CD14-positive monocyte (primary cell): ENCODE measurements at regions not wholly inside any gene's neighbourhood (a gene's known extent, or its start where the extent isn't known, plus 50 kb on each side); places are given as distances from the start of the nearest gene placed in this dataset.

Experiments
- DNase-seq, 3 donors: peaks; one replicate each; pipeline ENCODE4 v3.0.0-alpha.2; 2011 to 2022
- H2AFZ ChIP-seq: 2 replicates; pipeline ENCODE4 v1.6.0; 2012; ENCODE audit warnings: mild to moderate bottlenecking, low read depth, low read length, inconsistent platforms; ENCODE audit not compliant: insufficient read depth, poor library complexity, severe bottlenecking
- H3K27ac ChIP-seq, 2 donors: 1 replicate in 1 of 2; 2 replicates in 1 of 2; pipeline ENCODE4 v1.5.1; 2012 to 2013; ENCODE audit warnings: low read length in 2 of 2, control low read depth in 1 of 2, inconsistent platforms in 1 of 2, low read depth in 1 of 2, mild to moderate bottlenecking in 1 of 2
- H3K27me3 ChIP-seq, 2 donors: one replicate each; pipeline versions ENCODE4 v1.6.0 to v1.6.1; 2011 to 2013; ENCODE audit warnings: low read length in 2 of 2; ENCODE audit not compliant: control insufficient read depth in 2 of 2, insufficient read depth in 2 of 2
- H3K36me3 ChIP-seq, 2 donors: replicated peaks in 1 of 2; 1 replicate in 1 of 2; 2 replicates in 1 of 2; pipeline versions ENCODE4 v1.5.1 to v1.6.1; 2012 to 2013; ENCODE audit warnings: low read length in 2 of 2, control low read depth in 1 of 2, inconsistent platforms in 1 of 2, mild to moderate bottlenecking in 1 of 2; ENCODE audit not compliant: insufficient read depth in 2 of 2, control insufficient read depth in 1 of 2
- H3K4me1 ChIP-seq, 2 donors: 1 replicate in 1 of 2; 2 replicates in 1 of 2; pipeline versions ENCODE4 v1.5.1 to v1.6.1; 2012 to 2013; ENCODE audit warnings: low read length in 2 of 2, control low read depth in 1 of 2, inconsistent platforms in 1 of 2, mild to moderate bottlenecking in 1 of 2, moderate library complexity in 1 of 2; ENCODE audit not compliant: insufficient read depth in 2 of 2, control insufficient read depth in 1 of 2
- H3K4me2 ChIP-seq: replicated peaks from 2 replicates; pipeline ENCODE3; 2012; ENCODE audit warnings: low read length, moderate library complexity, mild to moderate bottlenecking; ENCODE audit not compliant: poor library complexity, severe bottlenecking; ENCODE audit errors: extremely low read depth
- H3K4me3 ChIP-seq, 3 experiments: fragments of 200-600 bp in 1 of 3; sonication (generic) in 1 of 3; replicated peaks in 1 of 3; 1 replicate in 2 of 3; 2 replicates in 1 of 3; pipeline ENCODE4 v1.5.1; 2011 to 2013; ENCODE audit warnings: low read length in 3 of 3, mild to moderate bottlenecking in 3 of 3, control low read depth in 2 of 3, low read depth in 2 of 3, inconsistent platforms in 1 of 3, moderate library complexity in 1 of 3
- H3K79me2 ChIP-seq: 2 replicates; pipeline ENCODE4 v1.6.0; 2012; ENCODE audit warnings: mild to moderate bottlenecking, control low read depth, inconsistent platforms, low read length, moderate library complexity; ENCODE audit not compliant: insufficient read depth
- H3K9ac ChIP-seq: 2 replicates; pipeline ENCODE4 v1.6.0; 2017; ENCODE audit warnings: low read length, mild to moderate bottlenecking; ENCODE audit not compliant: insufficient read depth, poor library complexity, severe bottlenecking
- H3K9me3 ChIP-seq, 2 donors: replicated peaks in 1 of 2; 1 replicate in 1 of 2; 2 replicates in 1 of 2; pipeline versions ENCODE4 v1.5.1 to v1.6.1; 2012 to 2013; ENCODE audit warnings: low read length in 2 of 2, control low read depth in 1 of 2; ENCODE audit not compliant: control insufficient read depth in 1 of 2, insufficient read depth in 1 of 2
- H4K20me1 ChIP-seq: 2 replicates; pipeline ENCODE4 v1.6.0; 2012; ENCODE audit warnings: mild to moderate bottlenecking, low read length, control low read depth, moderate library complexity; ENCODE audit not compliant: insufficient read depth
- H3K27ac Mint-ChIP-seq, 7 donors: one replicate each; pipeline ENCODE4 v1.8.0; 2020; ENCODE audit warnings: mild to moderate bottlenecking in 7 of 7, mixed read lengths in 7 of 7, moderate library complexity in 6 of 7, inconsistent platforms in 2 of 7
- H3K27me3 Mint-ChIP-seq, 3 donors: one replicate each; pipeline ENCODE4 v1.8.0; 2021 to 2022; ENCODE audit warnings: low read depth in 3 of 3, mild to moderate bottlenecking in 3 of 3, mixed read lengths in 3 of 3, moderate library complexity in 3 of 3, inconsistent platforms in 1 of 3
- H3K36me3 Mint-ChIP-seq, 2 donors: one replicate each; pipeline ENCODE4 v1.8.0; 2020; ENCODE audit warnings: mixed read lengths in 2 of 2, inconsistent platforms in 1 of 2, mild to moderate bottlenecking in 1 of 2
- H3K4me1 Mint-ChIP-seq: one replicate; pipeline ENCODE4 v1.8.0; 2020; ENCODE audit warnings: mild to moderate bottlenecking, mixed read lengths
- H3K4me3 Mint-ChIP-seq, 2 donors: one replicate each; pipeline ENCODE4 v1.8.0; 2020; ENCODE audit warnings: mild to moderate bottlenecking in 2 of 2, mixed read lengths in 2 of 2, moderate library complexity in 1 of 2
- H3K9me3 Mint-ChIP-seq, 7 donors: one replicate each; pipeline ENCODE4 v1.8.0; 2020 to 2022; ENCODE audit warnings: mixed read lengths in 7 of 7, mild to moderate bottlenecking in 6 of 7, moderate library complexity in 6 of 7, inconsistent platforms in 2 of 7
- WGBS: methylation state at CpG from one replicate; pipeline ENCODE4 v1.1.5; 2013; ENCODE audit warnings: missing lambda C conversion rate; ENCODE audit not compliant: insufficient coverage; 5-methylcytosine and 5-hydroxymethylcytosine counted together
- intact Hi-C, 2 donors: fragments of 100-400 bp; cut with micrococcal nuclease; formaldehyde crosslinking; loops; one replicate each; pipeline versions ENCODE4 v1.15.0 to v1.15.1; 2023
- TF ChIP-seq, protein P1 (sequence below): fragments of 200-600 bp; IDR thresholded peaks from one replicate; pipeline ENCODE4 v1.8.0; 2022; ENCODE audit warnings: antibody characterized with exemption, mild to moderate bottlenecking

DNA sequence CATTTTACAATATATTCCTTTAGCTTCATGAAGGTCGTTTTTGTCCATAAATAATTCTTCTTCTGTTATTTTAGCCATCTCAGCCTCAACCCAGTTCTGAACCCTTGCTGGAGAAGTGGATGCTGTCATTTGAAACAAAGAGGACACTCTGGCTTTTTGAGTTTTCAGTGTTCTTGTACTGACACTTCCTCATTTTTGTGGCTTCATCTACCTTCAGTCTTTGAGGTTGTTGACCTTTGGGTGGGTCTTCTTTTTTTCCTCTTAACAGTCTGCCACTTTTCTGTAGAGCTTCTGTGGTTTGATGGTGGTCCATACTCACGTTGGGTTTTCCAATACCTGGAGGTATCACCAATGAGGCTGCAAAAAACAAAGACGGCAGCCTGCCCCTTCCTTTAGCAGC lies 650.9 kb downstream of the PDCD6IP start:
- DNase-seq: no peak
- peaks cover 12 to 13% of the 10 kb centered on the region in 2 donors for H3K9me3 ChIP-seq
- no peak overlapping the region for H3K4me2 ChIP-seq
- H4K20me1 ChIP-seq: no peaks in the 10 kb centered on the region
- H3K9ac ChIP-seq: no peak overlapping the region
- no peaks in the 10 kb centered on the region for H3K36me3 ChIP-seq
- no peaks in the 10 kb centered on the region for H3K79me2 ChIP-seq
- Mint-ChIP-seq H3K27me3 (peaks cover 0 to 3% (median 2%) of the 10 kb centered on the region in 3 donors), H3K4me1 (no peaks in the 10 kb centered on the region), H3K4me3 (no peak overlapping the region), H3K36me3 (no peaks in the 10 kb centered on the region), H3K27ac (no peak overlapping the region), H3K9me3 (peaks cover 7 to 19% (median 16%) of the 10 kb centered on the region in 7 donors)
- H3K27ac ChIP-seq: no peak overlapping the region
- TF ChIP-seq, protein P1, sequence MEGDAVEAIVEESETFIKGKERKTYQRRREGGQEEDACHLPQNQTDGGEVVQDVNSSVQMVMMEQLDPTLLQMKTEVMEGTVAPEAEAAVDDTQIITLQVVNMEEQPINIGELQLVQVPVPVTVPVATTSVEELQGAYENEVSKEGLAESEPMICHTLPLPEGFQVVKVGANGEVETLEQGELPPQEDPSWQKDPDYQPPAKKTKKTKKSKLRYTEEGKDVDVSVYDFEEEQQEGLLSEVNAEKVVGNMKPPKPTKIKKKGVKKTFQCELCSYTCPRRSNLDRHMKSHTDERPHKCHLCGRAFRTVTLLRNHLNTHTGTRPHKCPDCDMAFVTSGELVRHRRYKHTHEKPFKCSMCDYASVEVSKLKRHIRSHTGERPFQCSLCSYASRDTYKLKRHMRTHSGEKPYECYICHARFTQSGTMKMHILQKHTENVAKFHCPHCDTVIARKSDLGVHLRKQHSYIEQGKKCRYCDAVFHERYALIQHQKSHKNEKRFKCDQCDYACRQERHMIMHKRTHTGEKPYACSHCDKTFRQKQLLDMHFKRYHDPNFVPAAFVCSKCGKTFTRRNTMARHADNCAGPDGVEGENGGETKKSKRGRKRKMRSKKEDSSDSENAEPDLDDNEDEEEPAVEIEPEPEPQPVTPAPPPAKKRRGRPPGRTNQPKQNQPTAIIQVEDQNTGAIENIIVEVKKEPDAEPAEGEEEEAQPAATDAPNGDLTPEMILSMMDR: no peak
- intact Hi-C loops: no loop called here
- no peaks in the 10 kb centered on the region for H3K4me1 ChIP-seq
- H3K27me3 ChIP-seq: no peaks in the 10 kb centered on the region
- no peak overlapping the region for H3K4me3 ChIP-seq
- no peak overlapping the region for H2AFZ ChIP-seq
- no CpG with 5 or more reads among the region's 3 CpGs for WGBS

DNA sequence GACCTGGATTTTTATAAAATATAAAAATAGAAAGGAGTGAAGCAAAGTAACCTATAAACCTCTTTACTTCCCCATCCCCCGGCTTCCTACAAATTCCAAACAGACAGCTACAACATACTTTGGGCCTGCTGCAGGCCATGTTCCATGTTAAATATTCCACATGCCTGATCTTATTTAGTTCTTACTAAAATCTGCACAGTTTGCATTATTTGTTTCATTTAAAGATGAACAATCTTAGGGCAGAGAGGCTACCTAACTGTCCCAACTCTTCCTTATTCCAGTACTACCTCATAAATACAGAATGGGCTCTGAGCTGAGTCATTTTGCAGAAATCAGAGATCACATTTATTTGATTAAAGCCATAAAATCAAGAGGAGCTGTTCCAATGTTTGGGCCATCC lies 665.0 kb downstream of the PDCD6IP start:
- H3K9me3 Mint-ChIP-seq: peaks cover 6 to 25% (median 15%) of the 10 kb centered on the region in 7 donors
- no peaks in the 10 kb centered on the region for H3K27me3 ChIP-seq
- H3K27ac Mint-ChIP-seq: no peak overlapping the region
- TF ChIP-seq, protein P1: no peak
- no peaks in the 10 kb centered on the region for H3K79me2 ChIP-seq
- H3K36me3 ChIP-seq: no peaks in the 10 kb centered on the region
- no peaks in the 10 kb centered on the region for H4K20me1 ChIP-seq
- H3K4me3 Mint-ChIP-seq: no peak overlapping the region
- no peaks in the 10 kb centered on the region for H3K4me1 ChIP-seq
- no peak overlapping the region for H3K9ac ChIP-seq
- no peak overlapping the region for H3K4me2 ChIP-seq
- no CpG with 5 or more reads among the region's 1 CpG for WGBS
- peaks cover 13 to 14% of the 10 kb centered on the region in 2 donors for H3K9me3 ChIP-seq
- H3K36me3 Mint-ChIP-seq: no peaks in the 10 kb centered on the region
- intact Hi-C loops: no loop called here
- no peak for DNase-seq
- H3K27ac ChIP-seq: no peak overlapping the region
- H3K4me1 Mint-ChIP-seq: no peaks in the 10 kb centered on the region
- H2AFZ ChIP-seq: no peak overlapping the region
- H3K4me3 ChIP-seq: no peak overlapping the region
- H3K27me3 Mint-ChIP-seq: no peaks in the 10 kb centered on the region
